Liver (tissue), 8 donors: ENCODE measurements at regions not wholly inside any gene's neighbourhood (a gene's known extent, or its start where the extent isn't known, plus 50 kb on each side); places are given as distances from the start of the nearest gene placed in this dataset.

Source experiments
- DNase-seq: peaks from one replicate; pipeline ENCODE4 v3.0.0-alpha.2; 2017; ENCODE audit warnings: low spot score
- H3K27ac ChIP-seq, 2 donors: one replicate each; pipeline ENCODE4 v1.7.0; 2013; ENCODE audit warnings: inconsistent platforms in 2 of 2, low read length in 2 of 2, control low read depth in 1 of 2, low read depth in 1 of 2, mild to moderate bottlenecking in 1 of 2
- H3K27me3 ChIP-seq, 4 donors: one replicate each; pipeline versions ENCODE4 v1.6.1 to v1.7.0; 2013; ENCODE audit warnings: low read length in 3 of 4, inconsistent platforms in 1 of 4, mild to moderate bottlenecking in 1 of 4, moderate library complexity in 1 of 4; ENCODE audit not compliant: control insufficient read depth in 4 of 4, insufficient read depth in 4 of 4
- H3K36me3 ChIP-seq, 4 donors: one replicate each; pipeline versions ENCODE4 v1.6.1 to v1.7.0; 2013; ENCODE audit warnings: low read length in 3 of 4, mild to moderate bottlenecking in 3 of 4, low read depth in 1 of 4, moderate library complexity in 1 of 4; ENCODE audit not compliant: control insufficient read depth in 4 of 4, insufficient read depth in 3 of 4
- H3K4me1 ChIP-seq, 4 donors: one replicate each; pipeline versions ENCODE4 v1.6.1 to v1.7.0; 2013; ENCODE audit warnings: low read length in 3 of 4, mild to moderate bottlenecking in 3 of 4, moderate library complexity in 1 of 4; ENCODE audit not compliant: control insufficient read depth in 4 of 4, insufficient read depth in 4 of 4
- H3K4me3 ChIP-seq, 3 donors: one replicate each; pipeline versions ENCODE4 v1.6.1 to v1.7.0; 2013; ENCODE audit warnings: low read length in 3 of 3, control low read depth in 1 of 3, low read depth in 1 of 3, mild to moderate bottlenecking in 1 of 3
- H3K9ac ChIP-seq, 2 donors: one replicate each; pipeline ENCODE4 v1.7.0; 2013; ENCODE audit warnings: low read length in 2 of 2, mild to moderate bottlenecking in 2 of 2, moderate library complexity in 2 of 2, control low read depth in 1 of 2, low read depth in 1 of 2
- H3K9me3 ChIP-seq, 4 donors: one replicate each; pipeline versions ENCODE4 v1.6.1 to v1.7.0; 2013; ENCODE audit warnings: low read length in 3 of 4; ENCODE audit not compliant: control insufficient read depth in 4 of 4
- EGR1 ChIP-seq, 2 donors: IDR thresholded peaks; 2 replicates each; pipeline ENCODE4 v1.6.1; 2016 to 2018; ENCODE audit warnings: antibody characterized with exemption in 2 of 2, low read depth in 2 of 2
- FOXA1 ChIP-seq: IDR thresholded peaks from 2 replicates; pipeline ENCODE4 v1.6.1; 2016; ENCODE audit warnings: antibody characterized with exemption
- FOXA2 ChIP-seq: IDR thresholded peaks from 2 replicates; pipeline ENCODE4 v1.6.1; 2016; ENCODE audit warnings: antibody characterized with exemption
- GABPA ChIP-seq, 2 donors: IDR thresholded peaks in 1 of 2; conservative IDR thresholded peaks in 1 of 2; 2 replicates each; pipeline ENCODE4 v1.6.1; 2016; ENCODE audit warnings: antibody characterized with exemption in 2 of 2, mild to moderate bottlenecking in 1 of 2, moderate library complexity in 1 of 2
- HNF4A ChIP-seq, 2 donors: conservative IDR thresholded peaks; 2 replicates each; pipeline ENCODE4 v1.6.1; 2016; ENCODE audit warnings: antibody characterized with exemption in 2 of 2, mild to moderate bottlenecking in 2 of 2
- HNF4G ChIP-seq: IDR thresholded peaks from 2 replicates; pipeline ENCODE4 v1.6.1; 2016; ENCODE audit warnings: antibody characterized with exemption
- JUND ChIP-seq, 2 donors: IDR thresholded peaks; 2 replicates each; pipeline ENCODE4 v1.6.1; 2016; ENCODE audit warnings: antibody characterized with exemption in 2 of 2
- MAX ChIP-seq: IDR thresholded peaks from 2 replicates; pipeline ENCODE4 v1.6.1; 2016; ENCODE audit warnings: antibody characterized with exemption
- NR2F2 ChIP-seq: IDR thresholded peaks from 2 replicates; pipeline ENCODE4 v1.6.1; 2016; ENCODE audit warnings: antibody characterized with exemption
- RAD21 ChIP-seq, 2 donors: IDR thresholded peaks; 2 replicates each; pipeline ENCODE4 v1.6.1; 2016; ENCODE audit warnings: antibody characterized with exemption in 2 of 2, mild to moderate bottlenecking in 2 of 2
- RXRA ChIP-seq, 2 donors: IDR thresholded peaks; 2 replicates each; pipeline ENCODE4 v1.6.1; 2017 to 2018; ENCODE audit warnings: antibody characterized with exemption in 2 of 2, mild to moderate bottlenecking in 1 of 2
- SP1 ChIP-seq: IDR thresholded peaks from 2 replicates; pipeline ENCODE4 v1.6.1; 2018; ENCODE audit warnings: antibody characterized with exemption, mild to moderate bottlenecking
- TAF1 ChIP-seq: conservative IDR thresholded peaks from 2 replicates; pipeline ENCODE4 v1.6.1; 2016; ENCODE audit warnings: antibody characterized with exemption, mild to moderate bottlenecking
- YY1 ChIP-seq: IDR thresholded peaks from 2 replicates; pipeline ENCODE4 v1.6.1; 2016; ENCODE audit warnings: antibody characterized with exemption, mild to moderate bottlenecking
- WGBS: extraction: QIAGEN DNeasy Blood & Tissue Kit; methylation state at CpG from one replicate; pipeline ENCODE4 v1.1.7; 2013; 5-methylcytosine and 5-hydroxymethylcytosine counted together
- TF ChIP-seq, protein P1 (sequence below): IDR thresholded peaks from 2 replicates; pipeline ENCODE4 v1.6.1; 2016; ENCODE audit warnings: antibody characterized with exemption, mild to moderate bottlenecking
- TF ChIP-seq, protein P2 (sequence below): IDR thresholded peaks from 2 replicates; pipeline ENCODE4 v1.6.1; 2016; ENCODE audit warnings: antibody characterized with exemption
- TF ChIP-seq, protein P3 (sequence below): IDR thresholded peaks from 2 replicates; pipeline ENCODE4 v1.6.1; 2016; ENCODE audit warnings: antibody characterized with exemption
- TF ChIP-seq, protein P4 (sequence below): fragments of 150-350 bp; IDR thresholded peaks from 2 replicates; pipeline ENCODE4 v1.5.1; 2017; ENCODE audit warnings: improper control_type of control experiment, low read depth, low read length; ENCODE audit not compliant: missing input control
- donor health status: healthy.
- donor health status: healthy.
- donor health status: healthy.
- donor health status: healthy.
- donor health status: healthy.

DNA sequence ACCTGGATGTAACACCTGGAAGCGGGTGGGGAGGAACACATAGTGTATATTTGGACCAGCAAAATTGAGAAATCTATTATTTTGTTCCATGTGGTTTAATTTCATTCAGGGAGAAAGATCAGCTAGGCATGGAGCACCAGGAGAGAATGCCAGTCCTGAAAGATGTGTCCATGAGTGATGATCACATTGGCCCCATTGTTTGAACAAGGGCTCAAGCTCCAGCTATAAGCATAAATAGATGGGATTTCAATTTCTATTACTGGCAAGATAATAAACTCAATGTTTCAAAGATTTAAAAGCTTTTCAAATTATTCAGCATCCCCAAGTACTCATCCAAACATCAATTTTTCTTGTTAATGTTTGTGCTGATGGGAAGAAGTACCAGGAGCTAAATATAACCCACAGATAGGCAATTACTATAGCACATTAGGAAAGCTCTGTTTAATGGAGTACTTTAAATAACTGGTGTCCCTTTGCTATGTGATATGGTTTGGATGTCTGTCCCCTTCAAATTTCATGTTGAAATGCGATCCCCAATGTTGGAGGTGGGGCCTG is 275.3 kb upstream of the PHYHIPL start:
- no peak overlapping the region for H3K27ac ChIP-seq
- no peak overlapping the region for H3K4me3 ChIP-seq
- H3K9ac ChIP-seq = no peak overlapping the region
- H3K4me1 ChIP-seq = peaks cover 0 to 2% (median 0%) of the 10 kb centered on the region in 4 donors
- TF ChIP-seq SP1 (no peak), TAF1 (no peak), HNF4G (no peak), GABPA (IDR thresholded peaks at IDR 0.05 in 1 of 2, conservative IDR thresholded peaks at IDR 0.05 in 1 of 2) (no peak), HNF4A (conservative IDR thresholded peaks at IDR 0.05) (no peak), EGR1 (IDR thresholded peaks at IDR 0.05; ENCODE audit: low read depth in 2 of 2) (no peak), FOXA1 (no peak), RAD21 (IDR thresholded peaks at IDR 0.05) (no peak), NR2F2 (no peak), RXRA (IDR thresholded peaks at IDR 0.05) (no peak), JUND (IDR thresholded peaks at IDR 0.05) (no peak), YY1 (no peak), FOXA2 (no peak), MAX (no peak)
- TF ChIP-seq, protein P1, sequence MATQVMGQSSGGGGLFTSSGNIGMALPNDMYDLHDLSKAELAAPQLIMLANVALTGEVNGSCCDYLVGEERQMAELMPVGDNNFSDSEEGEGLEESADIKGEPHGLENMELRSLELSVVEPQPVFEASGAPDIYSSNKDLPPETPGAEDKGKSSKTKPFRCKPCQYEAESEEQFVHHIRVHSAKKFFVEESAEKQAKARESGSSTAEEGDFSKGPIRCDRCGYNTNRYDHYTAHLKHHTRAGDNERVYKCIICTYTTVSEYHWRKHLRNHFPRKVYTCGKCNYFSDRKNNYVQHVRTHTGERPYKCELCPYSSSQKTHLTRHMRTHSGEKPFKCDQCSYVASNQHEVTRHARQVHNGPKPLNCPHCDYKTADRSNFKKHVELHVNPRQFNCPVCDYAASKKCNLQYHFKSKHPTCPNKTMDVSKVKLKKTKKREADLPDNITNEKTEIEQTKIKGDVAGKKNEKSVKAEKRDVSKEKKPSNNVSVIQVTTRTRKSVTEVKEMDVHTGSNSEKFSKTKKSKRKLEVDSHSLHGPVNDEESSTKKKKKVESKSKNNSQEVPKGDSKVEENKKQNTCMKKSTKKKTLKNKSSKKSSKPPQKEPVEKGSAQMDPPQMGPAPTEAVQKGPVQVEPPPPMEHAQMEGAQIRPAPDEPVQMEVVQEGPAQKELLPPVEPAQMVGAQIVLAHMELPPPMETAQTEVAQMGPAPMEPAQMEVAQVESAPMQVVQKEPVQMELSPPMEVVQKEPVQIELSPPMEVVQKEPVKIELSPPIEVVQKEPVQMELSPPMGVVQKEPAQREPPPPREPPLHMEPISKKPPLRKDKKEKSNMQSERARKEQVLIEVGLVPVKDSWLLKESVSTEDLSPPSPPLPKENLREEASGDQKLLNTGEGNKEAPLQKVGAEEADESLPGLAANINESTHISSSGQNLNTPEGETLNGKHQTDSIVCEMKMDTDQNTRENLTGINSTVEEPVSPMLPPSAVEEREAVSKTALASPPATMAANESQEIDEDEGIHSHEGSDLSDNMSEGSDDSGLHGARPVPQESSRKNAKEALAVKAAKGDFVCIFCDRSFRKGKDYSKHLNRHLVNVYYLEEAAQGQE = no peak
- TF ChIP-seq, protein P2, sequence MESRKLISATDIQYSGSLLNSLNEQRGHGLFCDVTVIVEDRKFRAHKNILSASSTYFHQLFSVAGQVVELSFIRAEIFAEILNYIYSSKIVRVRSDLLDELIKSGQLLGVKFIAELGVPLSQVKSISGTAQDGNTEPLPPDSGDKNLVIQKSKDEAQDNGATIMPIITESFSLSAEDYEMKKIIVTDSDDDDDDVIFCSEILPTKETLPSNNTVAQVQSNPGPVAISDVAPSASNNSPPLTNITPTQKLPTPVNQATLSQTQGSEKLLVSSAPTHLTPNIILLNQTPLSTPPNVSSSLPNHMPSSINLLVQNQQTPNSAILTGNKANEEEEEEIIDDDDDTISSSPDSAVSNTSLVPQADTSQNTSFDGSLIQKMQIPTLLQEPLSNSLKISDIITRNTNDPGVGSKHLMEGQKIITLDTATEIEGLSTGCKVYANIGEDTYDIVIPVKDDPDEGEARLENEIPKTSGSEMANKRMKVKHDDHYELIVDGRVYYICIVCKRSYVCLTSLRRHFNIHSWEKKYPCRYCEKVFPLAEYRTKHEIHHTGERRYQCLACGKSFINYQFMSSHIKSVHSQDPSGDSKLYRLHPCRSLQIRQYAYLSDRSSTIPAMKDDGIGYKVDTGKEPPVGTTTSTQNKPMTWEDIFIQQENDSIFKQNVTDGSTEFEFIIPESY = no peak
- TF ChIP-seq, protein P3, sequence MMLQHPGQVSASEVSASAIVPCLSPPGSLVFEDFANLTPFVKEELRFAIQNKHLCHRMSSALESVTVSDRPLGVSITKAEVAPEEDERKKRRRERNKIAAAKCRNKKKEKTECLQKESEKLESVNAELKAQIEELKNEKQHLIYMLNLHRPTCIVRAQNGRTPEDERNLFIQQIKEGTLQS = no peak
- TF ChIP-seq, protein P4, sequence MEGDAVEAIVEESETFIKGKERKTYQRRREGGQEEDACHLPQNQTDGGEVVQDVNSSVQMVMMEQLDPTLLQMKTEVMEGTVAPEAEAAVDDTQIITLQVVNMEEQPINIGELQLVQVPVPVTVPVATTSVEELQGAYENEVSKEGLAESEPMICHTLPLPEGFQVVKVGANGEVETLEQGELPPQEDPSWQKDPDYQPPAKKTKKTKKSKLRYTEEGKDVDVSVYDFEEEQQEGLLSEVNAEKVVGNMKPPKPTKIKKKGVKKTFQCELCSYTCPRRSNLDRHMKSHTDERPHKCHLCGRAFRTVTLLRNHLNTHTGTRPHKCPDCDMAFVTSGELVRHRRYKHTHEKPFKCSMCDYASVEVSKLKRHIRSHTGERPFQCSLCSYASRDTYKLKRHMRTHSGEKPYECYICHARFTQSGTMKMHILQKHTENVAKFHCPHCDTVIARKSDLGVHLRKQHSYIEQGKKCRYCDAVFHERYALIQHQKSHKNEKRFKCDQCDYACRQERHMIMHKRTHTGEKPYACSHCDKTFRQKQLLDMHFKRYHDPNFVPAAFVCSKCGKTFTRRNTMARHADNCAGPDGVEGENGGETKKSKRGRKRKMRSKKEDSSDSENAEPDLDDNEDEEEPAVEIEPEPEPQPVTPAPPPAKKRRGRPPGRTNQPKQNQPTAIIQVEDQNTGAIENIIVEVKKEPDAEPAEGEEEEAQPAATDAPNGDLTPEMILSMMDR = no peak
- no peak for DNase-seq
- no peaks in the 10 kb centered on the region for H3K27me3 ChIP-seq
- H3K9me3 ChIP-seq = no peaks in the 10 kb centered on the region
- H3K36me3 ChIP-seq = no peaks in the 10 kb centered on the region
- 90% methylated on average over 2 of the region's 2 CpGs for WGBS
